ENCODE measurements at regions not wholly inside any gene's neighbourhood (a gene's known extent, or its start where the extent isn't known, plus 50 kb on each side); places are given as distances from the start of the nearest gene placed in this dataset.
"Not testable (repeated sequence)": the region's sequence is repeated elsewhere in the genome, so short reads cannot be mapped to it uniquely, and the experiment has no call there.

GRCh38 chr13:108044954-108045353 lies 170.4 kb downstream of the LIG4 start:
- H3K4ac ChIP-seq (ENCODE audit: low read depth, low read length): no peak overlapping the region
- no peaks in the 10 kb centered on the region for H4K20me1 ChIP-seq (ENCODE audit: control insufficient read depth, insufficient read depth, insufficient read length)
- Mint-ChIP-seq H3K4me3 (no peak overlapping the region), H3K27ac (no peak overlapping the region), H3K27me3 (ENCODE audit: low read depth) (no peaks in the 10 kb centered on the region), H3K9me3 (no peaks in the 10 kb centered on the region; a peak in 2 of 5 replicates), H3K4me1 (peaks cover 12% of the 10 kb centered on the region in 2 experiments), H3K36me3 (ENCODE audit: insufficient read depth in 1 of 3, low read depth in 3 of 3) (no peaks in the 10 kb centered on the region)
- H3K9ac ChIP-seq (ENCODE audit: extremely low read depth, insufficient read length, low read length): no peak overlapping the region
- no peaks in the 10 kb centered on the region for H3K4me1 ChIP-seq (ENCODE audit: insufficient read depth, low read length)
- H3K23me2 ChIP-seq (ENCODE audit: insufficient read length, low read depth, low read length, poor library complexity, severe bottlenecking): no peaks in the 10 kb centered on the region
- no peak overlapping the region for H3K14ac ChIP-seq (ENCODE audit: insufficient read depth, low read length)
- H3K27me3 ChIP-seq (ENCODE audit: insufficient read depth, low read length): no peaks in the 10 kb centered on the region
- H2BK15ac ChIP-seq (ENCODE audit: low read depth, low read length): no peak overlapping the region
- no peak overlapping the region for H2BK120ac ChIP-seq (ENCODE audit: low read depth, low read length, poor library complexity, severe bottlenecking)
- H4K5ac ChIP-seq (ENCODE audit: insufficient read length, low read depth, low read length): no peak overlapping the region
- H3K18ac ChIP-seq (ENCODE audit: insufficient read length, low read depth, low read length): no peak overlapping the region
- H4K8ac ChIP-seq (replicated peaks; ENCODE audit: insufficient read length, low read depth, low read length): no peak overlapping the region
- H3K23ac ChIP-seq (ENCODE audit: insufficient read length, low read depth, low read length): no peak overlapping the region
- no peak overlapping the region for H3T11ph ChIP-seq (ENCODE audit: low read length)
- no peak for TF ChIP-seq CTCF (conservative IDR thresholded peaks at IDR 0.05)
- no peak overlapping the region for H2AK5ac ChIP-seq (ENCODE audit: insufficient read length, low read length)
- no peak overlapping the region for H2BK5ac ChIP-seq (ENCODE audit: insufficient read length, low read length)
- no peak for DNase-seq
- H2BK12ac ChIP-seq (ENCODE audit: insufficient read length, low read depth, low read length): no peak overlapping the region
- H3K4me2 ChIP-seq (ENCODE audit: insufficient read depth, insufficient read length, low read length): no peak overlapping the region
- no peak overlapping the region for H3K56ac ChIP-seq (ENCODE audit: insufficient read length, low read depth, low read length)
- no peaks in the 10 kb centered on the region for H3K9me3 ChIP-seq (ENCODE audit: control insufficient read depth, low read depth, low read length)
- no peaks in the 10 kb centered on the region for H3K79me1 ChIP-seq (ENCODE audit: insufficient read depth, low read depth, low read length, poor library complexity, severe bottlenecking)
- no peaks in the 10 kb centered on the region for H3K79me2 ChIP-seq (ENCODE audit: insufficient read depth, low read length)
- H3K27ac ChIP-seq (ENCODE audit: insufficient read length, low read depth, low read length): no peak overlapping the region
- no CpG with 5 or more reads among the region's 1 CpG for WGBS (ENCODE audit: extremely low coverage, insufficient read length, low lambda C conversion rate)
- H4K91ac ChIP-seq (ENCODE audit: insufficient read length, low read depth, low read length): no peak overlapping the region
- no peak overlapping the region for H2BK20ac ChIP-seq (ENCODE audit: low read depth, low read length, poor library complexity, severe bottlenecking)
- H2AFZ ChIP-seq (ENCODE audit: low read length): no peak overlapping the region

- H3K18ac ChIP-seq (ENCODE audit: insufficient read length, low read depth, low read length); H3T11ph ChIP-seq (ENCODE audit: low read length); H3K79me1 ChIP-seq (ENCODE audit: insufficient read depth, low read depth, low read length, poor library complexity, severe bottlenecking); H2AK5ac ChIP-seq (ENCODE audit: insufficient read length, low read length); H4K20me1 ChIP-seq (ENCODE audit: control insufficient read depth, insufficient read depth, insufficient read length); H3K14ac ChIP-seq (ENCODE audit: insufficient read depth, low read length); DNase-seq; H3K23ac ChIP-seq (ENCODE audit: insufficient read length, low read depth, low read length); H4K91ac ChIP-seq (ENCODE audit: insufficient read length, low read depth, low read length); H3K27ac ChIP-seq (ENCODE audit: insufficient read length, low read depth, low read length); H3K9ac ChIP-seq (ENCODE audit: extremely low read depth, insufficient read length, low read length); H3K4me1 ChIP-seq (ENCODE audit: insufficient read depth, low read length); H3K36me3 Mint-ChIP-seq (ENCODE audit: insufficient read depth in 1 of 3, low read depth in 3 of 3); H3K9me3 Mint-ChIP-seq; H2BK20ac ChIP-seq (ENCODE audit: low read depth, low read length, poor library complexity, severe bottlenecking); H3K4me3 Mint-ChIP-seq; H3K4me2 ChIP-seq (ENCODE audit: insufficient read depth, insufficient read length, low read length); H2BK5ac ChIP-seq (ENCODE audit: insufficient read length, low read length); H3K27me3 ChIP-seq (ENCODE audit: insufficient read depth, low read length); H2AFZ ChIP-seq (ENCODE audit: low read length); H3K27ac Mint-ChIP-seq; H2BK120ac ChIP-seq (ENCODE audit: low read depth, low read length, poor library complexity, severe bottlenecking); H3K79me2 ChIP-seq (ENCODE audit: insufficient read depth, low read length); H2BK12ac ChIP-seq (ENCODE audit: insufficient read length, low read depth, low read length); H3K4ac ChIP-seq (ENCODE audit: low read depth, low read length); H3K23me2 ChIP-seq (ENCODE audit: insufficient read length, low read depth, low read length, poor library complexity, severe bottlenecking); H4K8ac ChIP-seq (replicated peaks; ENCODE audit: insufficient read length, low read depth, low read length); H3K56ac ChIP-seq (ENCODE audit: insufficient read length, low read depth, low read length); H3K9me3 ChIP-seq (ENCODE audit: control insufficient read depth, low read depth, low read length); H4K5ac ChIP-seq (ENCODE audit: insufficient read length, low read depth, low read length); H2BK15ac ChIP-seq (ENCODE audit: low read depth, low read length); H3K27me3 Mint-ChIP-seq (ENCODE audit: low read depth): not testable (repeated sequence)
- H3K4me1 Mint-ChIP-seq: peaks cover 12% of the 10 kb centered on the region in 2 experiments
- no CpG with 5 or more reads among the region's 6 CpGs for WGBS (ENCODE audit: extremely low coverage, insufficient read length, low lambda C conversion rate)
Observed at GRCh38 chr13:108042866-108043265, 172.5 kb downstream of the LIG4 start.

Measured in H9 (cell line).